Calu3 (cell line): ENCODE measurements at regions not wholly inside any gene's neighbourhood (a gene's known extent, or its start where the extent isn't known, plus 50 kb on each side); places are given as distances from the start of the nearest gene placed in this dataset.

Source experiments
- BruUV-seq: library from RNA; stranded (reverse); fragments of 400-500 nt; replicated peaks from 2 replicates; lab custom pipeline; 2021; lab: Mats Ljungman, UMichigan
- CTCF ChIA-PET: fragments of 300-600 bp; sonication (Branson Sonifier 250); formaldehyde crosslinking; loops from one replicate; lab custom pipeline; 2022; ENCODE audit warnings: antibody characterized with exemption; lab: Charles Lee
- DNase-seq: peaks from one replicate; pipeline ENCODE4 v3.0.0; 2022
- H3K27ac Mint-ChIP-seq: one replicate; pipeline ENCODE4 v1.8.0; 2022; ENCODE audit warnings: mixed read lengths; ENCODE audit not compliant: unreplicated experiment
- H3K27me3 Mint-ChIP-seq: one replicate; pipeline ENCODE4 v1.8.0; 2022; ENCODE audit warnings: mixed read lengths; ENCODE audit not compliant: unreplicated experiment
- H3K36me3 Mint-ChIP-seq: one replicate; pipeline ENCODE4 v1.8.0; 2022; ENCODE audit warnings: mild to moderate bottlenecking, moderate library complexity, mixed read lengths; ENCODE audit not compliant: insufficient read depth, unreplicated experiment
- H3K4me1 Mint-ChIP-seq: one replicate; pipeline ENCODE4 v1.8.0; 2022; ENCODE audit warnings: mild to moderate bottlenecking, low read depth, mixed read lengths; ENCODE audit not compliant: unreplicated experiment
- H3K4me3 Mint-ChIP-seq: one replicate; pipeline ENCODE4 v1.8.0; 2022; ENCODE audit warnings: mild to moderate bottlenecking, low read depth, moderate library complexity, mixed read lengths; ENCODE audit not compliant: unreplicated experiment
- H3K9me3 Mint-ChIP-seq: one replicate; pipeline ENCODE4 v1.8.0; 2022; ENCODE audit warnings: low read depth, mixed read lengths; ENCODE audit not compliant: unreplicated experiment
- intact Hi-C: fragments of 100-400 bp; cut with micrococcal nuclease; formaldehyde crosslinking; loops from one replicate; pipeline ENCODE4 v1.10.0; 2022; ENCODE audit not compliant: unreplicated experiment
- TF ChIP-seq, protein P1 (sequence below): fragments of 200-600 bp; IDR thresholded peaks from one replicate; pipeline ENCODE4 v1.8.0; 2022; ENCODE audit warnings: antibody characterized with exemption; ENCODE audit not compliant: unreplicated experiment

DNA sequence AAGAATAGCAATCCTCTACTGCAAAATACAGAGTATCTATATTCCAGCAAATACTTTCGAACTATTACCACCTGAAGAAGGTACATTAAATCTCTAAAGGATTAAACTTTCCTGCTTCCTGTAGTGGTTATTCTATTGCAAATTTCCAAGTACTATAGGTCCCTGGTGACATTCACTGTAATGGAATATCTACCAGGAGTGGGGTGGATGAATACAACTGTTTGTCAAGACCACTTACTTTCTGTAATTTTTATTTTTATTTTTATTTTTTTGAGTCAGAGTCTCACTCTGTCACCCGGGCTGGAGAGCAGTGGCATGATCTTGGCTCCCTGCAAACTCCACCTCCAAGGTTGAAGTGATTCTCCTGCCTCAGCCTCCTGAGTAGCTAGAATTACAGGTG, 389.5 kb downstream of the TMEM114 start:
- Mint-ChIP-seq H3K4me1 (no peaks in the 10 kb centered on the region), H3K36me3 (no peaks in the 10 kb centered on the region), H3K27ac (no peak overlapping the region), H3K9me3 (peaks cover 5% of the 10 kb centered on the region), H3K4me3 (no peak overlapping the region), H3K27me3 (no peaks in the 10 kb centered on the region)
- no TSS peak for BruUV-seq
- DNase-seq, result no peak
- intact Hi-C loops, result no loop called here
- TF ChIP-seq, protein P1, sequence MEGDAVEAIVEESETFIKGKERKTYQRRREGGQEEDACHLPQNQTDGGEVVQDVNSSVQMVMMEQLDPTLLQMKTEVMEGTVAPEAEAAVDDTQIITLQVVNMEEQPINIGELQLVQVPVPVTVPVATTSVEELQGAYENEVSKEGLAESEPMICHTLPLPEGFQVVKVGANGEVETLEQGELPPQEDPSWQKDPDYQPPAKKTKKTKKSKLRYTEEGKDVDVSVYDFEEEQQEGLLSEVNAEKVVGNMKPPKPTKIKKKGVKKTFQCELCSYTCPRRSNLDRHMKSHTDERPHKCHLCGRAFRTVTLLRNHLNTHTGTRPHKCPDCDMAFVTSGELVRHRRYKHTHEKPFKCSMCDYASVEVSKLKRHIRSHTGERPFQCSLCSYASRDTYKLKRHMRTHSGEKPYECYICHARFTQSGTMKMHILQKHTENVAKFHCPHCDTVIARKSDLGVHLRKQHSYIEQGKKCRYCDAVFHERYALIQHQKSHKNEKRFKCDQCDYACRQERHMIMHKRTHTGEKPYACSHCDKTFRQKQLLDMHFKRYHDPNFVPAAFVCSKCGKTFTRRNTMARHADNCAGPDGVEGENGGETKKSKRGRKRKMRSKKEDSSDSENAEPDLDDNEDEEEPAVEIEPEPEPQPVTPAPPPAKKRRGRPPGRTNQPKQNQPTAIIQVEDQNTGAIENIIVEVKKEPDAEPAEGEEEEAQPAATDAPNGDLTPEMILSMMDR, result no peak
- CTCF ChIA-PET, result no interaction called here

DNA sequence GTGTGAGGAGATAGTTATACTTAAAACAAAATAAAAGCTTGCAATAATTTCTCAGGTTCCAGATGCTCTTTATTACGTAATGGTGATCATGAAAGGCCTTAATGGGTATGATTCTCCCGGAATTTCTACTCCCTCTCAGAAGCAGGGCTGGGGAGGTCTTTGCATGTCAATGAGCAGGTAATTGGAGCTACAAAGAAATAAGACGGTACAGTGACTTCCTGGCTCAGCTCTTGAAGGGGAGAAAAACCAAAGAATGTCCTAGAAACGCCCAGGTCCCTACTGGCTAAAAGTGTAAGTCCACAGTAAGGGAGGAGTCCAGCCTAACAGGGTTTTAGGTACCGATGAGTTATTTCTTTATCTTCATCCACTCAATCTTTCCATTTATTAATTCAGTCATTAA, 390.9 kb downstream of the TMEM114 start:
- no peaks in the 10 kb centered on the region for H3K4me1 Mint-ChIP-seq
- no peak overlapping the region for H3K4me3 Mint-ChIP-seq
- no peak overlapping the region for H3K27ac Mint-ChIP-seq
- H3K36me3 Mint-ChIP-seq, result no peaks in the 10 kb centered on the region
- TF ChIP-seq, protein P1, result no peak
- DNase-seq, result no peak
- intact Hi-C loops, result no loop called here
- no TSS peak for BruUV-seq
- H3K9me3 Mint-ChIP-seq, result peaks cover 10% of the 10 kb centered on the region
- CTCF ChIA-PET, result no interaction called here
- no peaks in the 10 kb centered on the region for H3K27me3 Mint-ChIP-seq

DNA sequence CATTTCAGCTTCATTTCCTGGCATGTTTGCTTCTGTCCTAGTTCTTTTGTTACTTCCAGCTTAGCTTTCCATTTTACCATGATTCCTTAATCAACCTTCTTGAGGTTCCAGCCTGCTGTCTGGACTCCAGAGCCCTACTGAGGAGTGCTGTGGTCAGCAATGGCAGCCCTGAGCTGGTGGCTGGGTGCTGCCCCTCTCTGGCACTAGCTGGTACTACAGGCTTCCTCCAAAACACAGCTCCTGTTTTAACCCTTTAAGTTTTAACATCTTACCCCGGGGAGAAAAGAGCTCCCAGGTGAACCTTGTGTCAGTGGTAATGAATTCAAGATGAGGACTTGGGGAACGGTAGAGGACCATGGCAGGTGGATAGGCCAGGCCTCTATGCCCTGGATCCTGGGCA, 395.5 kb downstream of the TMEM114 start:
- no peak overlapping the region for H3K4me3 Mint-ChIP-seq
- intact Hi-C loops, result no loop called here
- H3K27ac Mint-ChIP-seq, result no peak overlapping the region
- no peak for DNase-seq
- no peaks in the 10 kb centered on the region for H3K4me1 Mint-ChIP-seq
- no TSS peak for BruUV-seq
- H3K9me3 Mint-ChIP-seq, result peaks cover 17% of the 10 kb centered on the region
- H3K36me3 Mint-ChIP-seq, result no peaks in the 10 kb centered on the region
- no peaks in the 10 kb centered on the region for H3K27me3 Mint-ChIP-seq
- TF ChIP-seq, protein P1, result no peak
- CTCF ChIA-PET, result no interaction called here

DNA sequence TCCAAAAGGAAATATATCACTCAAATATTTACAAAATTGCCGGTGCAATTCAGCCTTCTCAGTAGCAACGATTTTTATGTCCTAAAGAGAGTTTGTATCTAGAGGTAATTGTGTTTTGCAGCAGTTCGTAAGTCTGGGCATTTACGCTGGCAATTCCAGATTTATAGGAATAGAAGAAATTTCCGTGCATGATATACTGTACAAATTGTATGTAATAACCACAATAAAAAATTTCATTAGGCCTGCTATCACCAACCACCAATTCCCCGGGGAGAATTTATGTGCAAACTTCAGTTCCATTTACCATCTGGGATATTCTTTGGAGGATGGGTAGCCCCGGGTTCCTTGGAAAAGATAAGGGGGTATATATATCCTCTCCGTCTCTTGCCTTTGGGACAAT, 401.5 kb downstream of the TMEM114 start:
- H3K36me3 Mint-ChIP-seq, result no peaks in the 10 kb centered on the region
- no peak overlapping the region for H3K27ac Mint-ChIP-seq
- no peaks in the 10 kb centered on the region for H3K4me1 Mint-ChIP-seq
- CTCF ChIA-PET, result no interaction called here
- TF ChIP-seq, protein P1, result no peak
- H3K4me3 Mint-ChIP-seq, result no peak overlapping the region
- intact Hi-C loops, result no loop called here
- BruUV-seq, result no TSS peak
- peaks cover 22% of the 10 kb centered on the region for H3K9me3 Mint-ChIP-seq
- no peak for DNase-seq
- H3K27me3 Mint-ChIP-seq, result no peaks in the 10 kb centered on the region
